ENCODE measurements at regions not wholly inside any gene's neighbourhood (a gene's known extent, or its start where the extent isn't known, plus 50 kb on each side); places are given as distances from the start of the nearest gene placed in this dataset.

DNA sequence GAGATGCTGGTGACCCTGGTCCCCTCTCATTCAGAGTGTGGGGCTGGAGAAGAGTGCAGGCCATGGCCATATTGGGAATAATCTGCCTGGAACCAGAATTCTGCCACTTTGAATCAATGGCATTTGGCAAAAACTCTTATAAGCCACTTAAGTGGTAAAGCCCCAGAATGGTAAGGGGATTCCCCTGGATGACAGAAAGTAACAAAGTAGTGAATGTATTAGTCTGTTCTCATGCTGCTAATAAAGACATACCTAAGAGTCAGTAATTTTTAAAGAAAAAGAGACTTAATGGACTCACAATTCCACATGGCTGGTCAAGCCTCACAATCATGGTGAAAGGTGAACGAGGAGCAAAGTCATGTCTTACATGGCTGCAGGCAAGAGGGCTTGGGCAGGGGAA is 248.6 kb downstream of the SH2D4B start:
- H3K9ac ChIP-seq (ENCODE audit: low read depth, low read length): no peak overlapping the region
- POLR2A ChIA-PET (ENCODE audit: unreplicated experiment): no interaction called here

More for the DNA sequence above, 248.6 kb downstream of the SH2D4B start:
- TF ChIP-seq FOS (IDR thresholded peaks at IDR 0.05; ENCODE audit: low read depth, low read length) (no peak), CHD1 (IDR thresholded peaks at IDR 0.05; ENCODE audit: low read depth, low read length) (no peak), SMC3 (IDR thresholded peaks at IDR 0.05; ENCODE audit: low read depth, low read length) (no peak), RAD21 (IDR thresholded peaks at IDR 0.05; ENCODE audit: low read length) (no peak), RFX5 (IDR thresholded peaks at IDR 0.05; ENCODE audit: low read depth, low read length) (no peak), CEBPB (IDR thresholded peaks at IDR 0.05; ENCODE audit: low read depth, low read length) (no peak)
- TF ChIP-seq, protein P1, sequence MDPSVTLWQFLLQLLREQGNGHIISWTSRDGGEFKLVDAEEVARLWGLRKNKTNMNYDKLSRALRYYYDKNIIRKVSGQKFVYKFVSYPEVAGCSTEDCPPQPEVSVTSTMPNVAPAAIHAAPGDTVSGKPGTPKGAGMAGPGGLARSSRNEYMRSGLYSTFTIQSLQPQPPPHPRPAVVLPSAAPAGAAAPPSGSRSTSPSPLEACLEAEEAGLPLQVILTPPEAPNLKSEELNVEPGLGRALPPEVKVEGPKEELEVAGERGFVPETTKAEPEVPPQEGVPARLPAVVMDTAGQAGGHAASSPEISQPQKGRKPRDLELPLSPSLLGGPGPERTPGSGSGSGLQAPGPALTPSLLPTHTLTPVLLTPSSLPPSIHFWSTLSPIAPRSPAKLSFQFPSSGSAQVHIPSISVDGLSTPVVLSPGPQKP (IDR thresholded peaks at IDR 0.05; ENCODE audit: borderline replicate concordance, low read depth, low read length): no peak
- Histone ChIP-seq H4K8ac (ENCODE audit: low read depth in 2 of 2, low read length in 2 of 2) (no peak overlapping the region), H3K27me3 (ENCODE audit: control insufficient read depth, insufficient read depth, low read length) (no peaks in the 10 kb centered on the region), H3K56ac (ENCODE audit: extremely low read depth, insufficient read depth, low read length) (no peak overlapping the region), H3K9me3 (ENCODE audit: control insufficient read depth, insufficient read depth, low read length) (peaks cover 5% of the 10 kb centered on the region), H3K4me2 (ENCODE audit: low read depth, low read length) (no peak overlapping the region), H2BK15ac (ENCODE audit: low read depth, low read length) (no peak overlapping the region), H2AK9ac (replicated peaks; ENCODE audit: low read depth, low read length, poor library complexity) (no peak overlapping the region), H2BK20ac (ENCODE audit: low read depth, low read length) (no peak overlapping the region), H3K27ac (ENCODE audit: insufficient read depth, low read length) (no peak overlapping the region), H3K4ac (ENCODE audit: low read depth, low read length) (no peak overlapping the region), H2BK120ac (ENCODE audit: low read depth, low read length) (no peak overlapping the region), H4K5ac (ENCODE audit: low read depth, low read length) (no peak overlapping the region), H3K14ac (replicated peaks; ENCODE audit: low read depth, low read length) (no peak overlapping the region), H3K9me1 (ENCODE audit: insufficient read depth, low read length) (no peaks in the 10 kb centered on the region), H2AK5ac (ENCODE audit: low read depth, low read length) (no peak overlapping the region), H2AFZ (replicated peaks; ENCODE audit: low read length, poor library complexity) (no peak overlapping the region), H3K4me1 (ENCODE audit: control insufficient read depth, insufficient read depth, low read length) (no peaks in the 10 kb centered on the region), H4K91ac (ENCODE audit: insufficient read depth, low read depth, low read length) (no peak overlapping the region), H3K4me3 (ENCODE audit: insufficient read depth, low read depth, low read length) (no peak overlapping the region), H3K36me3 (ENCODE audit: control insufficient read depth, insufficient read depth, low read length) (no peaks in the 10 kb centered on the region), H2BK5ac (ENCODE audit: low read depth, low read length, poor library complexity, severe bottlenecking) (no peak overlapping the region), H3K23ac (ENCODE audit: low read depth, low read length) (no peak overlapping the region), H4K20me1 (ENCODE audit: insufficient read depth, low read length) (no peaks in the 10 kb centered on the region), H3K79me1 (ENCODE audit: low read depth in 1 of 2, low read length in 2 of 2) (no peaks in the 10 kb centered on the region), H3K18ac (ENCODE audit: low read depth, low read length) (no peak overlapping the region)
- in situ Hi-C loops (cut with MboI; ENCODE audit: low sequenced_read_pairs) (no loop called here), intact Hi-C loops (cut with micrococcal nuclease) (no loop called here), dilution Hi-C loops (cut with HindIII; ENCODE audit: low sequenced_read_pairs, unreplicated experiment) (no loop called here)
- WGBS, 2 experiments (ENCODE audit: extremely low coverage in 2 of 2, insufficient read length in 1 of 2): no CpG with 5 or more reads among the region's 1 CpG
- ATAC-seq (ENCODE audit: low read depth): no peak
- DNase-seq: no peak
- CTCF ChIA-PET: no interaction called here
- BruUV-seq (replicated peaks): no TSS peak

All from IMR-90 (cell line).